GM12878 (cell line): ENCODE measurements at regions not wholly inside any gene's neighbourhood (a gene's known extent, or its start where the extent isn't known, plus 50 kb on each side); places are given as distances from the start of the nearest gene placed in this dataset.
A peak's percentile ranks its signal among the peaks of the same experiment; 100 is the strongest.

Experiments used
- ATAC-seq: fragments of 200-7000 bp; cut with Tn5 transposase; 3 replicates; pipeline ENCODE4 v1.9.1; 2020; ENCODE audit warnings: mild to moderate bottlenecking, moderate library complexity
- BruUV-seq: library from RNA; stranded (reverse); fragments of 400-500 nt; replicated peaks from 2 replicates; lab custom pipeline; 2021; lab: Mats Ljungman, UMichigan
- CTCF ChIA-PET: fragments of 300-600 bp; sonication (Branson Sonifier 250); formaldehyde crosslinking; extraction: SDS; loops from one replicate; lab custom pipeline; 2021; ENCODE audit warnings: inconsistent platforms; lab: Yijun Ruan, JAX
- POLR2A ChIA-PET: fragments of 350-600 bp; formaldehyde crosslinking; extraction: SDS; loops from one replicate; lab custom pipeline; 2021; ENCODE audit warnings: inconsistent platforms; lab: Charles Lee
- RAD21 ChIA-PET: fragments of 300-600 bp; sonication (Branson Sonifier 250); formaldehyde crosslinking; loops from one replicate; lab custom pipeline; 2023; ENCODE audit warnings: antibody characterized with exemption; ENCODE audit not compliant: unreplicated experiment; lab: Charles Lee
- SMC1A ChIA-PET: fragments of 300-600 bp; sonication (Branson Sonifier 250); formaldehyde crosslinking; loops from one replicate; lab custom pipeline; 2023; ENCODE audit not compliant: unreplicated experiment, uncharacterized antibody; lab: Charles Lee
- DNase-seq: peaks from one replicate; pipeline ENCODE4 v3.0.0-alpha.2; 2011; ENCODE audit warnings: low read depth, low spot score
- FAIRE-seq: peaks from 3 replicates; lab custom pipeline; 2011; peaks lifted over from hg19 to GRCh38; lab: Jason Lieb, UNC
- H2AFZ ChIP-seq: 2 replicates; pipeline ENCODE4 v1.6.0; 2011; ENCODE audit warnings: low read depth, low read length, control low read depth; ENCODE audit not compliant: control insufficient read depth
- H3K27ac ChIP-seq: 2 replicates; pipeline ENCODE4 v1.5.1; 2011; ENCODE audit warnings: control low read depth; ENCODE audit not compliant: control insufficient read depth, insufficient read depth
- H3K27me3 ChIP-seq, 2 experiments: replicated peaks in 1 of 2; 2 replicates each; pipeline versions ENCODE4 v1.6.0 to v1.6.1; 2011; ENCODE audit warnings: low read length in 1 of 2; ENCODE audit not compliant: control insufficient read depth in 2 of 2, insufficient read depth in 2 of 2
- H3K36me3 ChIP-seq, 2 experiments: 2 replicates each; pipeline ENCODE4 v1.5.1; 2011; ENCODE audit warnings: low read length in 1 of 2; ENCODE audit not compliant: control insufficient read depth in 2 of 2, insufficient read depth in 2 of 2
- H3K4me1 ChIP-seq: 2 replicates; pipeline ENCODE4 v1.6.1; 2011; ENCODE audit warnings: mild to moderate bottlenecking, low read length, moderate library complexity, mixed read lengths; ENCODE audit not compliant: control insufficient read depth, insufficient read depth
- H3K4me2 ChIP-seq: 2 replicates; pipeline ENCODE4 v1.6.0; 2011; ENCODE audit warnings: control low read depth; ENCODE audit not compliant: control insufficient read depth, insufficient read depth
- H3K4me3 ChIP-seq: fragments of 200-600 bp; sonication (generic); 2 replicates; pipeline ENCODE4 v1.5.1; 2016
- H3K79me2 ChIP-seq: 2 replicates; pipeline ENCODE4 v1.6.0; 2011; ENCODE audit warnings: low read length; ENCODE audit not compliant: control insufficient read depth, insufficient read depth
- H3K9ac ChIP-seq: 2 replicates; pipeline ENCODE4 v1.8.0; 2011; ENCODE audit warnings: low read length, control low read depth, mixed read lengths; ENCODE audit not compliant: control insufficient read depth, insufficient read depth
- H3K9me3 ChIP-seq: replicated peaks from 3 replicates; pipeline ENCODE4 v1.5.1; 2011; ENCODE audit warnings: mild to moderate bottlenecking, low read length; ENCODE audit not compliant: control insufficient read depth, insufficient read depth
- H4K20me1 ChIP-seq: 2 replicates; pipeline ENCODE4 v1.6.0; 2011; ENCODE audit not compliant: control insufficient read depth, insufficient read depth
- CHD1 ChIP-seq: IDR thresholded peaks from 2 replicates; pipeline ENCODE4 v1.6.1; 2012; ENCODE audit warnings: low read depth, low read length, improper control_type of control experiment
- GABPA ChIP-seq: IDR thresholded peaks from 2 replicates; pipeline ENCODE4 v1.6.1; 2014; ENCODE audit warnings: antibody characterized with exemption, low read depth, mild to moderate bottlenecking, inconsistent platforms
- MEF2A ChIP-seq: IDR thresholded peaks from 2 replicates; pipeline ENCODE4 v1.6.1; 2011; ENCODE audit warnings: low read depth, mild to moderate bottlenecking, low read length, moderate library complexity; ENCODE audit not compliant: insufficient read depth
- NFYB ChIP-seq: IDR thresholded peaks from 2 replicates; pipeline ENCODE4 v1.6.1; 2011; ENCODE audit warnings: low read depth, mild to moderate bottlenecking, low read length, improper control_type of control experiment, moderate library complexity; ENCODE audit not compliant: insufficient read depth
- RAD51 ChIP-seq: fragments of 450-650 bp; IDR thresholded peaks from 2 replicates; pipeline ENCODE4 v1.6.1; 2016; ENCODE audit warnings: moderate library complexity, mild to moderate bottlenecking, inconsistent platforms
- SPI1 ChIP-seq: IDR thresholded peaks from 2 replicates; pipeline ENCODE4 v1.6.1; 2011; ENCODE audit warnings: low read depth, mild to moderate bottlenecking, low read length, moderate library complexity, borderline replicate concordance; ENCODE audit not compliant: insufficient read depth
- TCF12 ChIP-seq: IDR thresholded peaks from 2 replicates; pipeline ENCODE4 v1.6.1; 2011; ENCODE audit warnings: low read depth, mild to moderate bottlenecking, low read length
- ZNF24 ChIP-seq: fragments of 450-650 bp; IDR thresholded peaks from 2 replicates; pipeline ENCODE4 v1.6.1; 2017; ENCODE audit warnings: antibody characterized with exemption, mild to moderate bottlenecking
- ZNF622 ChIP-seq: fragments of 450-650 bp; IDR thresholded peaks from 2 replicates; pipeline ENCODE4 v1.6.1; 2017; ENCODE audit warnings: mild to moderate bottlenecking, inconsistent platforms
- ZSCAN29 ChIP-seq: fragments of 450-650 bp; IDR thresholded peaks from 2 replicates; pipeline ENCODE4 v1.6.1; 2017; ENCODE audit warnings: mild to moderate bottlenecking, moderate library complexity
- WGBS: methylation state at CpG from one replicate; pipeline ENCODE4 v1.1.6; 2016; ENCODE audit warnings: low lambda C conversion rate; ENCODE audit not compliant: insufficient replicate concordance, insufficient coverage; ENCODE audit errors: missing lambda C conversion rate; 5-methylcytosine and 5-hydroxymethylcytosine counted together
- in situ Hi-C: fragments of 300-500 bp; cut with MboI; formaldehyde crosslinking; loops from 9 replicates; pipeline ENCODE4 v1.14.3; 2018; ENCODE audit warnings: mixed read lengths
- intact Hi-C: fragments of 100-400 bp; cut with micrococcal nuclease; formaldehyde crosslinking; loops from one replicate; pipeline ENCODE4 v1.14.2; 2022; ENCODE audit not compliant: unreplicated experiment
- TF ChIP-seq, protein P1 (sequence below): fragments of 450-650 bp; IDR thresholded peaks from 2 replicates; pipeline ENCODE4 v1.6.1; 2017; ENCODE audit warnings: mild to moderate bottlenecking
- TF ChIP-seq, protein P2 (sequence below): fragments of 450-650 bp; IDR thresholded peaks from 2 replicates; pipeline ENCODE4 v1.6.1; 2018; ENCODE audit warnings: borderline replicate concordance, mild to moderate bottlenecking; ENCODE audit not compliant: partially characterized antibody

DNA sequence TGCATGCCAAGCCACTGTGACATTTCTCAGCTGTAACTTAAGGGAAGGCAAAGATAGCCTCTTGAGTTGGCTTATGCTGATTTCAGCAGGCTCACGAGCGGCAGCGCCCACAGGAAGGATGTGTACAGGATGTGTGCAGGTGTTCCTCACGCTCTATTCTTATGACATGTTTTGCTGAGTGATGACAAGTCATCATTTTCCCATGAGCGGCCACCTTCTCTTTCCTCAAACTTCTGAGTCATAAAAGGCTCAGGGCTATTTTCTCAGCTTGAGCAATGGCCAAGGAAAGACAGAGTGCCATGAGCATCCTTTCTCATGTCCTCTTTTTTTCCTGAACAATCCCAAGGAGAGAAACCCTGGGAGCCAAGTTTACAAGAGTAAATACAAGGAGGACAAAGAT is 365.9 kb downstream of the PLK2 start:
- CTCF ChIA-PET, result interaction anchor here (0.8 kb wide), 1 partner anchor 1083 kb away, joined by 3 read pairs; no protein-coding TSS in a partner anchor
- SMC1A ChIA-PET, result no interaction called here
- 2% methylated on average over 5 of the region's 5 CpGs for WGBS
- FAIRE-seq (no peak), ATAC-seq (peak; percentile 28; the same call in 1 of the 3 replicates), DNase-seq (peak; percentile 3)
- H3K4me2 ChIP-seq, result no peak overlapping the region
- H3K9ac ChIP-seq, result no peak overlapping the region
- RAD21 ChIA-PET, result no interaction called here
- intact Hi-C loops (no loop called here), in situ Hi-C loops (no loop called here)
- H3K4me3 ChIP-seq, result no peak overlapping the region
- POLR2A ChIA-PET, result no interaction called here
- no peaks in the 10 kb centered on the region for H4K20me1 ChIP-seq
- no peaks in the 10 kb centered on the region for H3K9me3 ChIP-seq
- TF ChIP-seq ZNF622 (no peak), ZNF24 (no peak)
- H3K79me2 ChIP-seq, result no peaks in the 10 kb centered on the region
- no peak overlapping the region for H2AFZ ChIP-seq
- no peaks in the 10 kb centered on the region for H3K27me3 ChIP-seq
- H3K4me1 ChIP-seq, result no peaks in the 10 kb centered on the region
- H3K36me3 ChIP-seq, result no peaks in the 10 kb centered on the region
- no TSS peak for BruUV-seq
- H3K27ac ChIP-seq, result no peak overlapping the region

DNA sequence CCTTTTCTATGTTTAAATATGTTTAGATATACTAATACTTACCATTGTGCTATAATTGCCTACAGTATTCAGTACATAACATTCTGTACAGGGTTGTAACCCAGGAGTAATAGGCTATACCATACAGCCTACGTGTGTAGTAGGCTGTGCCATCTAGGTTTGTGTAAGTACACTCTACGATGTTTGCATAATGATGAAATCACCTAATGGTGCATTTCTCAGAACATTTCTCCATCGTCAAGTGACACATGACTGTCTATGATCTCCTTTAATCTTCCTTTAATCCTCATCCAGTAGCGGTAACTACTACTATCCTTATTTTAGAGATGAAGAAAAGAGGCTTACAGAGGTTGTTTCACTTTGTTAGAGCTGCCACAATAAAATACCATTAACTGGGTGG is 369.2 kb downstream of the PLK2 start:
- Histone ChIP-seq H3K27ac (no peak overlapping the region), H3K9ac (no peak overlapping the region), H4K20me1 (no peaks in the 10 kb centered on the region), H3K27me3 (no peaks in the 10 kb centered on the region), H3K4me2 (no peak overlapping the region), H3K9me3 (no peaks in the 10 kb centered on the region), H2AFZ (no peak overlapping the region), H3K4me3 (no peak overlapping the region), H3K4me1 (no peaks in the 10 kb centered on the region), H3K79me2 (no peaks in the 10 kb centered on the region), H3K36me3 (no peaks in the 10 kb centered on the region)
- DNase-seq (no peak), ATAC-seq (no peak), FAIRE-seq (no peak)
- no TSS peak for BruUV-seq
- ChIA-PET SMC1A (no interaction called here), CTCF (interaction anchor here (0.6 to 0.9 kb wide), 2 partner anchors 440 to 532 kb away, joined by 3 read pairs; no protein-coding TSS in a partner anchor), POLR2A (no interaction called here), RAD21 (no interaction called here)
- in situ Hi-C loops, result no loop called here
- intact Hi-C loops, result no loop called here
- WGBS, result 35% methylated on average over 4 of the region's 4 CpGs
- TF ChIP-seq SPI1 (no peak), GABPA (no peak), ZNF622 (no peak), ZSCAN29 (no peak), CHD1 (no peak), NFYB (no peak), MEF2A (no peak), TCF12 (no peak), RAD51 (no peak)
- TF ChIP-seq, protein P1, sequence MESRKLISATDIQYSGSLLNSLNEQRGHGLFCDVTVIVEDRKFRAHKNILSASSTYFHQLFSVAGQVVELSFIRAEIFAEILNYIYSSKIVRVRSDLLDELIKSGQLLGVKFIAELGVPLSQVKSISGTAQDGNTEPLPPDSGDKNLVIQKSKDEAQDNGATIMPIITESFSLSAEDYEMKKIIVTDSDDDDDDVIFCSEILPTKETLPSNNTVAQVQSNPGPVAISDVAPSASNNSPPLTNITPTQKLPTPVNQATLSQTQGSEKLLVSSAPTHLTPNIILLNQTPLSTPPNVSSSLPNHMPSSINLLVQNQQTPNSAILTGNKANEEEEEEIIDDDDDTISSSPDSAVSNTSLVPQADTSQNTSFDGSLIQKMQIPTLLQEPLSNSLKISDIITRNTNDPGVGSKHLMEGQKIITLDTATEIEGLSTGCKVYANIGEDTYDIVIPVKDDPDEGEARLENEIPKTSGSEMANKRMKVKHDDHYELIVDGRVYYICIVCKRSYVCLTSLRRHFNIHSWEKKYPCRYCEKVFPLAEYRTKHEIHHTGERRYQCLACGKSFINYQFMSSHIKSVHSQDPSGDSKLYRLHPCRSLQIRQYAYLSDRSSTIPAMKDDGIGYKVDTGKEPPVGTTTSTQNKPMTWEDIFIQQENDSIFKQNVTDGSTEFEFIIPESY, result no peak
- TF ChIP-seq, protein P2, sequence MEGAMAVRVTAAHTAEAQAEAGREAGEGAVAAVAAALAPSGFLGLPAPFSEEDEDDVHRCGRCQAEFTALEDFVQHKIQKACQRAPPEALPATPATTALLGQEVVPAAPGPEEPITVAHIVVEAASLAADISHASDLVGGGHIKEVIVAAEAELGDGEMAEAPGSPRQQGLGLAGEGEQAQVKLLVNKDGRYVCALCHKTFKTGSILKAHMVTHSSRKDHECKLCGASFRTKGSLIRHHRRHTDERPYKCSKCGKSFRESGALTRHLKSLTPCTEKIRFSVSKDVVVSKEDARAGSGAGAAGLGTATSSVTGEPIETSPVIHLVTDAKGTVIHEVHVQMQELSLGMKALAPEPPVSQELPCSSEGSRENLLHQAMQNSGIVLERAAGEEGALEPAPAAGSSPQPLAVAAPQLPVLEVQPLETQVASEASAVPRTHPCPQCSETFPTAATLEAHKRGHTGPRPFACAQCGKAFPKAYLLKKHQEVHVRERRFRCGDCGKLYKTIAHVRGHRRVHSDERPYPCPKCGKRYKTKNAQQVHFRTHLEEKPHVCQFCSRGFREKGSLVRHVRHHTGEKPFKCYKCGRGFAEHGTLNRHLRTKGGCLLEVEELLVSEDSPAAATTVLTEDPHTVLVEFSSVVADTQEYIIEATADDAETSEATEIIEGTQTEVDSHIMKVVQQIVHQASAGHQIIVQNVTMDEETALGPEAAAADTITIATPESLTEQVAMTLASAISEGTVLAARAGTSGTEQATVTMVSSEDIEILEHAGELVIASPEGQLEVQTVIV, result no peak
